Tibial artery (tissue), 4 donors: ENCODE measurements at regions not wholly inside any gene's neighbourhood (a gene's known extent, or its start where the extent isn't known, plus 50 kb on each side); places are given as distances from the start of the nearest gene placed in this dataset.
A peak's percentile ranks its signal among the peaks of the same experiment; 100 is the strongest.

Source experiments
- DNase-seq, 2 donors: peaks; one replicate each; pipeline ENCODE4 v3.0.0-alpha.2; 2019
- H3K27ac ChIP-seq, 2 donors: fragments of 200-600 bp; sonication (generic) in 1 of 2; 1 replicate in 1 of 2; 2 replicates in 1 of 2; pipeline ENCODE4 v1.5.1; 2018 to 2019; ENCODE audit warnings: mild to moderate bottlenecking in 1 of 2
- H3K27me3 ChIP-seq, 2 donors: fragments of 200-600 bp; sonication (generic) in 1 of 2; one replicate each; pipeline versions ENCODE4 v1.5.1 to v1.6.0; 2016 to 2019
- H3K36me3 ChIP-seq, 3 donors: fragments of 200-600 bp; sonication (generic) in 2 of 3; one replicate each; pipeline ENCODE4 v1.5.1; 2016 to 2019; ENCODE audit warnings: mild to moderate bottlenecking in 2 of 3
- H3K4me1 ChIP-seq, 4 donors: fragments of 200-600 bp; sonication (generic) in 2 of 4; 1 replicate in 3 of 4; 2 replicates in 1 of 4; pipeline ENCODE4 v1.5.1; 2016 to 2019
- H3K4me3 ChIP-seq, 2 donors: fragments of 200-600 bp; sonication (generic) in 1 of 2; 1 replicate in 1 of 2; 2 replicates in 1 of 2; pipeline ENCODE4 v1.5.1; 2018 to 2019; ENCODE audit warnings: mild to moderate bottlenecking in 2 of 2
- H3K9me3 ChIP-seq, 3 donors: fragments of 200-600 bp; sonication (generic) in 1 of 3; one replicate each; pipeline ENCODE4 v1.5.1; 2016 to 2019
- CTCF ChIP-seq, 2 experiments: fragments of 200-600 bp in 1 of 2; fragments of 450-650 bp in 1 of 2; IDR thresholded peaks; one replicate each; pipeline ENCODE4 v1.5.1; 2017 to 2019; ENCODE audit warnings: antibody characterized with exemption in 2 of 2, mild to moderate bottlenecking in 1 of 2, moderate library complexity in 1 of 2
- intact Hi-C: fragments of 100-400 bp; cut with DNase I; formaldehyde crosslinking; loops from one replicate; pipeline ENCODE4 v1.15.0; 2023; ENCODE audit warnings: low total_unique reads

DNA sequence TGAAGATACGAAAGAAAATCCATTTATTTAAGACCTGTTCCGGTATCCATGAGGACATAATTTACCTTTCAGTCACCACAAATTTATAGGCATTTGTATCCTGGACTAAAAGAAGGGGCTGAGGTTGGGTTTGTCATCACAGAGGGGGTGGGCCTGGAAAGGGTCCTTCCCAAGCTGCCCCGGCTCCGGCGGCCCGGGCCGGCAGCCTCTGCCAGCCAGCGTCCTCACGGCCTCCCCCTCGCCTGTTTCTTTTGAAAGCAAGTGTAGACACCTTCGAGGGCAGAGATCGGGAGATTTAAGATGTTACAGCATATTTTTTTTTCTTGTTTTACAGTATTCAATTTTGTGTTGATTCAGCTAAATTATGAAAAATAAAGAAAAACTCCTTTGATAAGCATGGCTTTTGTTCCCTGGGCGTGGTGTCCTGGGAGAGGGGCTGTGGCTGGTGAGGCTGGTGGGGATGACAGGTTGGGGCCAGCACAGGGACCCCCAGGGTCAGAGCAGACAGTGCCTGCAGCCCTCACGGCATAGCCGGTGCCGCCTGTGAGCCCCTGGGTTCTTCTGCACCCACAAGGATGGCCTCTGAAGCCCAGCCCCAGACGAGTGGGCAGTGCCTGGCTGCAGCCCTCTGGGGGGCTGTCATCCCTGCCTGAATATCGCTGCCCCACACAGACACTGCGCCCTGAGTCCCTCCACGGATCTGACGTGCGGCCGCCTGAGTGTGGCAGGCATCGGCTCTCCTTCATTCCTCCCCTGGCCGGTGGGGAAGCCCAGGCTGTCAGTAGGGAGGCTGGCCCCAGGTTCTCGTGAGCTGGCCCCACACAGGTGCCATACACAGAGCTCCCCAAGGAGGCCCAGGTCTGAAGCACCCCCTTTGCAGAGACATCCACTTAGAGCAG, 1075.9 kb downstream of the BRD1 start:
- H3K27ac ChIP-seq = no peak overlapping the region
- no peaks in the 10 kb centered on the region for H3K4me1 ChIP-seq
- no peaks in the 10 kb centered on the region for H3K36me3 ChIP-seq
- intact Hi-C loops = no loop called here
- no peak for TF ChIP-seq CTCF (IDR thresholded peaks at IDR 0.05)
- no peak overlapping the region for H3K4me3 ChIP-seq
- H3K27me3 ChIP-seq = peaks cover 0 to 6% of the 10 kb centered on the region in 2 donors
- no peak for DNase-seq
- H3K9me3 ChIP-seq = no peaks in the 10 kb centered on the region

DNA sequence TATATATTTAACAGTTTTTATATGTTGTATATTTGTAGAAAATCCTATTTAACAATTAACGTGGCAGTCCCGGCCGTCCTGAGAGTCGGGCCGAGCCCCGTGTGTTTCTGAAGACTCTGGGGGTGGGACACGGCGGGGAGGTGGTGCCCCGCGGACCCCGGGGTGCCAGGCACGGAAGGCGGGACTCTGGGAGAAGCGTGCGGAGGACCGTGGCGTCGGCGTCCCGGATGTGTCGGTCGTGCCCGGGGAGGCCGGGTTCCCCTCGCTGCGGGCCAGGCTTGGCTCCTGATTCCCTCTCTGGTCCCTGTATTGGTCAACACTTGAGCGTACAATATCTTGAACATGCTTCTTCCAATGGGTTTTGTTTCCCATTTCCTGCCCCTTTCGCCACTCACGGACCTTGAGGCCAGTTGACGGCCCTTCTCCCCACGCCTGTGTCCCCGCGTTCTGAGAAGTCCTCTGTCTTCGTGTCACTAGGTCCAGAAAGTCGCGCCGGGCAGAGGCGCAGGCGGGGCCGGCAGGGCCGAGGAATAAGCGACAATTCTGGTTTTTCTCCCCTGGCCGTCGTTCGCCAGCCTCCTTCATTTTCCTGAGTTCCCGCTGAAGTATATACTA, 1076.7 kb downstream of the BRD1 start:
- Histone ChIP-seq H3K9me3 (no peaks in the 10 kb centered on the region), H3K4me1 (no peaks in the 10 kb centered on the region), H3K27ac (no peak overlapping the region), H3K36me3 (no peaks in the 10 kb centered on the region), H3K4me3 (no peak overlapping the region), H3K27me3 (no peaks in the 10 kb centered on the region)
- TF ChIP-seq CTCF (IDR thresholded peaks at IDR 0.05) = no peak
- DNase-seq = peak in 1 of 2 donors; percentile 7
- intact Hi-C loops = no loop called here

- Histone ChIP-seq H3K36me3 (no peaks in the 10 kb centered on the region), H3K4me1 (no peaks in the 10 kb centered on the region), H3K27me3 (no peaks in the 10 kb centered on the region), H3K9me3 (no peaks in the 10 kb centered on the region), H3K27ac (no peak overlapping the region), H3K4me3 (no peak overlapping the region)
- DNase-seq = peak in 1 of 2 donors; percentile 7
- TF ChIP-seq CTCF (IDR thresholded peaks at IDR 0.05) = no peak
- intact Hi-C loops = no loop called here
Measured at GRCh38 chr22:48750282-48750681, 1077.4 kb downstream of the BRD1 start.

- H3K4me3 ChIP-seq = no peak overlapping the region
- H3K27ac ChIP-seq = no peak overlapping the region
- DNase-seq = peak in 1 of 2 donors; percentile 16
- intact Hi-C loops = no loop called here
- H3K4me1 ChIP-seq = no peaks in the 10 kb centered on the region
- no peaks in the 10 kb centered on the region for H3K9me3 ChIP-seq
- no peaks in the 10 kb centered on the region for H3K27me3 ChIP-seq
- H3K36me3 ChIP-seq = no peaks in the 10 kb centered on the region
- no peak for TF ChIP-seq CTCF (IDR thresholded peaks at IDR 0.05)
Measured at GRCh38 chr22:48749555-48750227, 1078.0 kb downstream of the BRD1 start.

- Histone ChIP-seq H3K36me3 (no peaks in the 10 kb centered on the region), H3K4me3 (no peak overlapping the region), H3K27ac (no peak overlapping the region), H3K4me1 (no peaks in the 10 kb centered on the region), H3K27me3 (no peaks in the 10 kb centered on the region), H3K9me3 (no peaks in the 10 kb centered on the region)
- peak in 1 of 2 donors; percentile 13 for DNase-seq
- no peak for TF ChIP-seq CTCF (IDR thresholded peaks at IDR 0.05)
- intact Hi-C loops = no loop called here
Measured at GRCh38 chr22:48748860-48749554, 1078.7 kb downstream of the BRD1 start.
